HCT116 (cell line): ENCODE measurements at regions not wholly inside any gene's neighbourhood (a gene's known extent, or its start where the extent isn't known, plus 50 kb on each side); places are given as distances from the start of the nearest gene placed in this dataset.

Experiments
- ATAC-seq: fragments of 200-7000 bp; cut with Tn5 transposase; 2 replicates; pipeline ENCODE4 v1.9.1; 2020; ENCODE audit warnings: mild to moderate bottlenecking, moderate library complexity
- BruUV-seq: library from RNA; stranded (reverse); fragments of 400-500 nt; replicated peaks from 2 replicates; lab custom pipeline; 2021; lab: Mats Ljungman, UMichigan
- CTCF ChIA-PET: fragments of 300-600 bp; sonication (Branson Sonifier 250); formaldehyde crosslinking; loops from one replicate; lab custom pipeline; 2021; ENCODE audit warnings: antibody characterized with exemption; lab: Charles Lee
- POLR2A ChIA-PET: fragments of 300-600, 350-600 bp; sonication (Branson Sonifier 250); formaldehyde crosslinking; loops from one replicate; lab custom pipeline; 2021; ENCODE audit warnings: antibody characterized with exemption; lab: Charles Lee
- RAD21 ChIA-PET, 2 experiments: fragments of 300-600 bp; sonication (Branson Sonifier 250); formaldehyde crosslinking; loops; one replicate each; lab custom pipeline; 2023; ENCODE audit warnings: low total read pairs in 2 of 2; ENCODE audit not compliant: uncharacterized antibody in 2 of 2, unreplicated experiment in 2 of 2, low non-redundant PET in 1 of 2; lab: Charles Lee
- DNase-seq: peaks from one replicate; pipeline ENCODE4 v3.0.0-alpha.2; 2010; ENCODE audit warnings: low read depth, low spot score
- H2AFZ ChIP-seq: fragments of 200-600 bp; shearing (Covaris generic), sonication (generic); 2 replicates; pipeline ENCODE4 v1.6.1; 2017; ENCODE audit warnings: low read depth, mixed run types, mixed read lengths, antibody characterized with exemption, low read length; ENCODE audit not compliant: poor library complexity, severe bottlenecking
- H3K27ac ChIP-seq: 2 replicates; pipeline ENCODE4 v1.5.1; 2012; ENCODE audit warnings: low read depth, low read length
- H3K27me3 ChIP-seq: fragments of 200-600 bp; sonication (generic); 2 replicates; pipeline ENCODE4 v1.6.1; 2016; ENCODE audit warnings: mixed run types, low read length, mixed read lengths; ENCODE audit not compliant: insufficient read depth
- H3K36me3 ChIP-seq, 2 experiments: fragments of 200-500 bp in 1 of 2; fragments of 200-600 bp in 1 of 2; sonication (Bioruptor generic) in 1 of 2; sonication (generic) in 1 of 2; 2 replicates each; pipeline versions ENCODE4 v1.5.1 to v1.6.1; 2014 to 2016; ENCODE audit warnings: low read length in 2 of 2, inconsistent platforms in 1 of 2, mixed read lengths in 1 of 2, mixed run types in 1 of 2; ENCODE audit not compliant: insufficient read depth in 2 of 2, control insufficient read depth in 1 of 2
- H3K4me1 ChIP-seq, 2 experiments: fragments of 200-600 bp in 1 of 2; sonication (generic) in 1 of 2; 2 replicates each; pipeline versions ENCODE4 v1.5.1 to v1.6.1; 2012 to 2017; ENCODE audit warnings: low read length in 2 of 2, inconsistent platforms in 1 of 2, mild to moderate bottlenecking in 1 of 2, mixed read lengths in 1 of 2, mixed run types in 1 of 2, moderate library complexity in 1 of 2; ENCODE audit not compliant: insufficient read depth in 2 of 2, control insufficient read depth in 1 of 2
- H3K4me2 ChIP-seq: fragments of 200-600 bp; sonication (generic); 2 replicates; pipeline ENCODE4 v1.6.1; 2017; ENCODE audit warnings: mixed run types, low read length, mixed read lengths
- H3K4me3 ChIP-seq, 2 experiments: fragments of 200-600 bp in 1 of 2; sonication (generic) in 1 of 2; replicated peaks in 1 of 2; 2 replicates each; pipeline ENCODE4 v1.5.1; 2011 to 2016; ENCODE audit warnings: low read length in 2 of 2, control low read depth in 1 of 2, low read depth in 1 of 2, mild to moderate bottlenecking in 1 of 2, mixed read lengths in 1 of 2, mixed run types in 1 of 2
- H3K79me2 ChIP-seq: fragments of 200-600 bp; sonication (generic); 2 replicates; pipeline ENCODE4 v1.6.1; 2017; ENCODE audit warnings: mild to moderate bottlenecking, mixed run types, low read length, moderate library complexity, mixed read lengths; ENCODE audit not compliant: insufficient read depth
- H3K9ac ChIP-seq: fragments of 200-600 bp; sonication (generic); 2 replicates; pipeline ENCODE4 v1.6.1; 2016; ENCODE audit warnings: low read length, mixed read lengths
- H3K9me2 ChIP-seq: fragments of 200-600 bp; sonication (generic), shearing (Covaris generic); 2 replicates; pipeline ENCODE4 v1.6.1; 2017; ENCODE audit warnings: mixed run types, mild to moderate bottlenecking, moderate library complexity; ENCODE audit not compliant: insufficient read depth
- H3K9me3 ChIP-seq, 2 experiments: fragments of 200-500 bp in 1 of 2; fragments of 200-600 bp in 1 of 2; sonication (Bioruptor generic) in 1 of 2; sonication (generic) in 1 of 2; 2 replicates each; pipeline ENCODE4 v1.6.1; 2014 to 2017; ENCODE audit warnings: low read length in 2 of 2, mixed read lengths in 2 of 2, inconsistent platforms in 1 of 2, low read depth in 1 of 2, mild to moderate bottlenecking in 1 of 2, mixed run types in 1 of 2, moderate library complexity in 1 of 2; ENCODE audit not compliant: control insufficient read depth in 1 of 2, insufficient read depth in 1 of 2
- H4K20me1 ChIP-seq: fragments of 200-600 bp; sonication (generic), shearing (Covaris generic); 2 replicates; pipeline ENCODE4 v1.6.1; 2017; ENCODE audit warnings: mixed run types, mild to moderate bottlenecking, moderate library complexity; ENCODE audit not compliant: insufficient read depth
- CEBPB ChIP-seq: IDR thresholded peaks from 2 replicates; pipeline ENCODE4 v1.6.1; 2012; ENCODE audit warnings: low read depth
- EGR1 ChIP-seq: IDR thresholded peaks from 2 replicates; pipeline ENCODE4 v1.6.1; 2012; ENCODE audit warnings: low read depth
- EZH2 ChIP-seq: fragments of 200-600 bp; sonication (generic); IDR thresholded peaks from 2 replicates; pipeline ENCODE4 v1.6.1; 2017; ENCODE audit warnings: antibody characterized with exemption, mixed run types
- FOSL1 ChIP-seq: IDR thresholded peaks from 2 replicates; pipeline ENCODE4 v1.6.1; 2012; ENCODE audit warnings: low read depth
- POLR2A ChIP-seq: IDR thresholded peaks from 2 replicates; pipeline ENCODE4 v1.7.0; 2011; ENCODE audit warnings: borderline replicate concordance; ENCODE audit not compliant: insufficient read depth, insufficient read length; ENCODE audit errors: extremely low read depth
- POLR2AphosphoS5 ChIP-seq: IDR thresholded peaks from 2 replicates; pipeline ENCODE4 v1.6.1; 2011; ENCODE audit warnings: mild to moderate bottlenecking, low read depth, low read length, moderate library complexity
- RAD21 ChIP-seq: IDR thresholded peaks from 2 replicates; pipeline ENCODE4 v1.6.1; 2012; ENCODE audit warnings: low read depth, mild to moderate bottlenecking
- ZFX ChIP-seq: fragments of 450-650 bp; IDR thresholded peaks from 2 replicates; pipeline ENCODE4 v1.6.1; 2017
- intact Hi-C: fragments of 100-400 bp; cut with micrococcal nuclease; formaldehyde crosslinking; loops from 2 replicates; pipeline ENCODE4 v1.10.0; 2022
- TF ChIP-seq, protein P1 (sequence below): IDR thresholded peaks from 2 replicates; pipeline ENCODE4 v1.6.1; 2012
- TF ChIP-seq, protein P2 (sequence below), 3 experiments: fragments of 200-600 bp in 1 of 3; sonication (generic) in 1 of 3; IDR thresholded peaks in 2 of 3; conservative IDR thresholded peaks in 1 of 3; 2 replicates each; pipeline ENCODE4 v1.5.1; 2012 to 2017; ENCODE audit warnings: low read depth in 2 of 3, low read length in 2 of 3, antibody characterized with exemption in 1 of 3, borderline replicate concordance in 1 of 3, control low read depth in 1 of 3, mild to moderate bottlenecking in 1 of 3, mixed read lengths in 1 of 3, mixed run types in 1 of 3, moderate library complexity in 1 of 3; ENCODE audit not compliant: insufficient read depth in 1 of 3

DNA sequence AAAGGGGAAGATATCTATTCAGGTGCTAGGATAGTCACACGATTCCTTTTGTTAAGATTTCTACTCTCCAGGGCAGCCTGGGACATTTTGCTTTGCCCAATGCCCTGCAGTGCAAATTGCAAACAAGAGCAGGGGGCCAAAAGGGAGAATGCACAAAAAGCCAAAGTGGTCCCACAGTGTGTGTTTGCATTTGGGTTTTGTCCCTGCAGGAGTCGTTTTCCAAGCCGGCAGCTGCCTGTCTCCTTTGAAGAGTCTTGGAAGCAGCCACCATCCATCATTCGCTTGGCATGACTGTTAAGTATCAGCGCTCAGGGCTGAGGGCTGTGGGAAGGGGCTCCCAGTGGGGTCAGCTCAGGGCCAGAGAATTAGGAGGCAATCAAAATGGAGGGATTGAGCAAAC is 184.7 kb downstream of the MIAT start:
- POLR2A ChIA-PET: no interaction called here
- RAD21 ChIA-PET: no interaction called here
- CTCF ChIA-PET: no interaction called here

More for the DNA sequence above, 184.7 kb downstream of the MIAT start:
- Histone ChIP-seq H3K4me3 (no peak overlapping the region), H2AFZ (no peak overlapping the region), H3K4me2 (no peak overlapping the region), H3K27ac (no peak overlapping the region), H4K20me1 (no peaks in the 10 kb centered on the region), H3K27me3 (peaks cover 60% of the 10 kb centered on the region), H3K9ac (no peak overlapping the region), H3K36me3 (no peaks in the 10 kb centered on the region), H3K9me2 (no peaks in the 10 kb centered on the region), H3K79me2 (no peaks in the 10 kb centered on the region), H3K4me1 (0 out of 4 replicates have a peak, but pooled peaks cover 0 to 5% of the 10 kb centered on the region in 2 experiments), H3K9me3 (no peaks in the 10 kb centered on the region)
- ATAC-seq: no peak
- intact Hi-C loops: no loop called here
- no TSS peak for BruUV-seq
- no peak for DNase-seq
- TF ChIP-seq EZH2 (no peak), POLR2A (no peak), FOSL1 (no peak), ZFX (no peak), POLR2AphosphoS5 (no peak), RAD21 (no peak), CEBPB (no peak), EGR1 (no peak)
- TF ChIP-seq, protein P1, sequence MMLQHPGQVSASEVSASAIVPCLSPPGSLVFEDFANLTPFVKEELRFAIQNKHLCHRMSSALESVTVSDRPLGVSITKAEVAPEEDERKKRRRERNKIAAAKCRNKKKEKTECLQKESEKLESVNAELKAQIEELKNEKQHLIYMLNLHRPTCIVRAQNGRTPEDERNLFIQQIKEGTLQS: no peak
- TF ChIP-seq, protein P2, sequence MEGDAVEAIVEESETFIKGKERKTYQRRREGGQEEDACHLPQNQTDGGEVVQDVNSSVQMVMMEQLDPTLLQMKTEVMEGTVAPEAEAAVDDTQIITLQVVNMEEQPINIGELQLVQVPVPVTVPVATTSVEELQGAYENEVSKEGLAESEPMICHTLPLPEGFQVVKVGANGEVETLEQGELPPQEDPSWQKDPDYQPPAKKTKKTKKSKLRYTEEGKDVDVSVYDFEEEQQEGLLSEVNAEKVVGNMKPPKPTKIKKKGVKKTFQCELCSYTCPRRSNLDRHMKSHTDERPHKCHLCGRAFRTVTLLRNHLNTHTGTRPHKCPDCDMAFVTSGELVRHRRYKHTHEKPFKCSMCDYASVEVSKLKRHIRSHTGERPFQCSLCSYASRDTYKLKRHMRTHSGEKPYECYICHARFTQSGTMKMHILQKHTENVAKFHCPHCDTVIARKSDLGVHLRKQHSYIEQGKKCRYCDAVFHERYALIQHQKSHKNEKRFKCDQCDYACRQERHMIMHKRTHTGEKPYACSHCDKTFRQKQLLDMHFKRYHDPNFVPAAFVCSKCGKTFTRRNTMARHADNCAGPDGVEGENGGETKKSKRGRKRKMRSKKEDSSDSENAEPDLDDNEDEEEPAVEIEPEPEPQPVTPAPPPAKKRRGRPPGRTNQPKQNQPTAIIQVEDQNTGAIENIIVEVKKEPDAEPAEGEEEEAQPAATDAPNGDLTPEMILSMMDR (IDR thresholded peaks at IDR 0.05 in 2 of 3, conservative IDR thresholded peaks at IDR 0.05 in 1 of 3; ENCODE audit: borderline replicate concordance in 1 of 3, insufficient read depth in 1 of 3, low read depth in 2 of 3, low read length in 2 of 3): no peak
